GM12878 (cell line): ENCODE measurements at regions not wholly inside any gene's neighbourhood (a gene's known extent, or its start where the extent isn't known, plus 50 kb on each side); places are given as distances from the start of the nearest gene placed in this dataset.

Source experiments
- ATAC-seq: fragments of 200-7000 bp; cut with Tn5 transposase; 3 replicates; pipeline ENCODE4 v1.9.1; 2020; ENCODE audit warnings: mild to moderate bottlenecking, moderate library complexity
- BruUV-seq: library from RNA; stranded (reverse); fragments of 400-500 nt; replicated peaks from 2 replicates; lab custom pipeline; 2021; lab: Mats Ljungman, UMichigan
- CTCF ChIA-PET: fragments of 300-600 bp; sonication (Branson Sonifier 250); formaldehyde crosslinking; extraction: SDS; loops from one replicate; lab custom pipeline; 2021; ENCODE audit warnings: inconsistent platforms; lab: Yijun Ruan, JAX
- POLR2A ChIA-PET: fragments of 350-600 bp; formaldehyde crosslinking; extraction: SDS; loops from one replicate; lab custom pipeline; 2021; ENCODE audit warnings: inconsistent platforms; lab: Charles Lee
- RAD21 ChIA-PET: fragments of 300-600 bp; sonication (Branson Sonifier 250); formaldehyde crosslinking; loops from one replicate; lab custom pipeline; 2023; ENCODE audit warnings: antibody characterized with exemption; ENCODE audit not compliant: unreplicated experiment; lab: Charles Lee
- SMC1A ChIA-PET: fragments of 300-600 bp; sonication (Branson Sonifier 250); formaldehyde crosslinking; loops from one replicate; lab custom pipeline; 2023; ENCODE audit not compliant: unreplicated experiment, uncharacterized antibody; lab: Charles Lee
- DNase-seq: peaks from one replicate; pipeline ENCODE4 v3.0.0-alpha.2; 2011; ENCODE audit warnings: low read depth, low spot score
- FAIRE-seq: peaks from 3 replicates; lab custom pipeline; 2011; peaks lifted over from hg19 to GRCh38; lab: Jason Lieb, UNC
- H2AFZ ChIP-seq: 2 replicates; pipeline ENCODE4 v1.6.0; 2011; ENCODE audit warnings: low read depth, low read length, control low read depth; ENCODE audit not compliant: control insufficient read depth
- H3K27ac ChIP-seq: 2 replicates; pipeline ENCODE4 v1.5.1; 2011; ENCODE audit warnings: control low read depth; ENCODE audit not compliant: control insufficient read depth, insufficient read depth
- H3K27me3 ChIP-seq, 2 experiments: replicated peaks in 1 of 2; 2 replicates each; pipeline versions ENCODE4 v1.6.0 to v1.6.1; 2011; ENCODE audit warnings: low read length in 1 of 2; ENCODE audit not compliant: control insufficient read depth in 2 of 2, insufficient read depth in 2 of 2
- H3K36me3 ChIP-seq, 2 experiments: 2 replicates each; pipeline ENCODE4 v1.5.1; 2011; ENCODE audit warnings: low read length in 1 of 2; ENCODE audit not compliant: control insufficient read depth in 2 of 2, insufficient read depth in 2 of 2
- H3K4me1 ChIP-seq: 2 replicates; pipeline ENCODE4 v1.6.1; 2011; ENCODE audit warnings: mild to moderate bottlenecking, low read length, moderate library complexity, mixed read lengths; ENCODE audit not compliant: control insufficient read depth, insufficient read depth
- H3K4me2 ChIP-seq: 2 replicates; pipeline ENCODE4 v1.6.0; 2011; ENCODE audit warnings: control low read depth; ENCODE audit not compliant: control insufficient read depth, insufficient read depth
- H3K4me3 ChIP-seq: fragments of 200-600 bp; sonication (generic); 2 replicates; pipeline ENCODE4 v1.5.1; 2016
- H3K79me2 ChIP-seq: 2 replicates; pipeline ENCODE4 v1.6.0; 2011; ENCODE audit warnings: low read length; ENCODE audit not compliant: control insufficient read depth, insufficient read depth
- H3K9ac ChIP-seq: 2 replicates; pipeline ENCODE4 v1.8.0; 2011; ENCODE audit warnings: low read length, control low read depth, mixed read lengths; ENCODE audit not compliant: control insufficient read depth, insufficient read depth
- H3K9me3 ChIP-seq: replicated peaks from 3 replicates; pipeline ENCODE4 v1.5.1; 2011; ENCODE audit warnings: mild to moderate bottlenecking, low read length; ENCODE audit not compliant: control insufficient read depth, insufficient read depth
- H4K20me1 ChIP-seq: 2 replicates; pipeline ENCODE4 v1.6.0; 2011; ENCODE audit not compliant: control insufficient read depth, insufficient read depth
- EZH2 ChIP-seq: IDR thresholded peaks from 2 replicates; pipeline ENCODE4 v1.6.1; 2012; ENCODE audit warnings: low read depth, mild to moderate bottlenecking, control low read depth, inconsistent platforms, low read length, borderline replicate concordance; ENCODE audit not compliant: control insufficient read depth
- GATAD2B ChIP-seq: fragments of 450-650 bp; conservative IDR thresholded peaks from 2 replicates; pipeline ENCODE4 v1.6.1; 2017; ENCODE audit warnings: low read depth, mild to moderate bottlenecking, moderate library complexity
- SIN3A ChIP-seq: IDR thresholded peaks from 2 replicates; pipeline ENCODE4 v1.6.1; 2012; ENCODE audit warnings: low read depth, low read length, improper control_type of control experiment
- ZNF384 ChIP-seq: IDR thresholded peaks from 2 replicates; pipeline ENCODE4 v1.6.1; 2012; ENCODE audit warnings: low read depth, mild to moderate bottlenecking, low read length, improper control_type of control experiment, borderline replicate concordance
- in situ Hi-C: fragments of 300-500 bp; cut with MboI; formaldehyde crosslinking; loops from 9 replicates; pipeline ENCODE4 v1.14.3; 2018; ENCODE audit warnings: mixed read lengths
- intact Hi-C: fragments of 100-400 bp; cut with micrococcal nuclease; formaldehyde crosslinking; loops from one replicate; pipeline ENCODE4 v1.14.2; 2022; ENCODE audit not compliant: unreplicated experiment
- TF ChIP-seq, protein P1 (sequence below): fragments of 450-650 bp; formaldehyde crosslinking; IDR thresholded peaks from 2 replicates; pipeline ENCODE4 v1.4.0; 2020; ENCODE audit warnings: mild to moderate bottlenecking, moderate library complexity

DNA sequence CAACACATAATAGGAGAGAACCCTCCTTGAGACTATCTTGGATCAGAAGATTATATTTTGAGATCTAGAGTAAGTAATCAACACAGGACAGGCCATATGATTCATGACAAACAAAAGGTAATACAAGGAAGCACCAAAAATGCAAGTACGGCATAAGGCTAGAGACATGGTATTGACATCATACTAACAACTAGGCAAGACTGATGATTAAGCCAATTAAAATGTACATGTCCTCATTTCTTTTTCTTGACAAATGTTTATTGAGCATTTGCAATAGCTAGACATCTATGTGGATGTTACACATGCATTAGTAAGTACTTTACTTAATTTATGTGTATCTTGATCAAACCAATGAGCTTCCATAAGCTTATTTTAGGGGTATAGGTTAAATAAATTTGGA lies 695.7 kb upstream of the GALNTL6 start (continued):
- TF ChIP-seq, protein P1, sequence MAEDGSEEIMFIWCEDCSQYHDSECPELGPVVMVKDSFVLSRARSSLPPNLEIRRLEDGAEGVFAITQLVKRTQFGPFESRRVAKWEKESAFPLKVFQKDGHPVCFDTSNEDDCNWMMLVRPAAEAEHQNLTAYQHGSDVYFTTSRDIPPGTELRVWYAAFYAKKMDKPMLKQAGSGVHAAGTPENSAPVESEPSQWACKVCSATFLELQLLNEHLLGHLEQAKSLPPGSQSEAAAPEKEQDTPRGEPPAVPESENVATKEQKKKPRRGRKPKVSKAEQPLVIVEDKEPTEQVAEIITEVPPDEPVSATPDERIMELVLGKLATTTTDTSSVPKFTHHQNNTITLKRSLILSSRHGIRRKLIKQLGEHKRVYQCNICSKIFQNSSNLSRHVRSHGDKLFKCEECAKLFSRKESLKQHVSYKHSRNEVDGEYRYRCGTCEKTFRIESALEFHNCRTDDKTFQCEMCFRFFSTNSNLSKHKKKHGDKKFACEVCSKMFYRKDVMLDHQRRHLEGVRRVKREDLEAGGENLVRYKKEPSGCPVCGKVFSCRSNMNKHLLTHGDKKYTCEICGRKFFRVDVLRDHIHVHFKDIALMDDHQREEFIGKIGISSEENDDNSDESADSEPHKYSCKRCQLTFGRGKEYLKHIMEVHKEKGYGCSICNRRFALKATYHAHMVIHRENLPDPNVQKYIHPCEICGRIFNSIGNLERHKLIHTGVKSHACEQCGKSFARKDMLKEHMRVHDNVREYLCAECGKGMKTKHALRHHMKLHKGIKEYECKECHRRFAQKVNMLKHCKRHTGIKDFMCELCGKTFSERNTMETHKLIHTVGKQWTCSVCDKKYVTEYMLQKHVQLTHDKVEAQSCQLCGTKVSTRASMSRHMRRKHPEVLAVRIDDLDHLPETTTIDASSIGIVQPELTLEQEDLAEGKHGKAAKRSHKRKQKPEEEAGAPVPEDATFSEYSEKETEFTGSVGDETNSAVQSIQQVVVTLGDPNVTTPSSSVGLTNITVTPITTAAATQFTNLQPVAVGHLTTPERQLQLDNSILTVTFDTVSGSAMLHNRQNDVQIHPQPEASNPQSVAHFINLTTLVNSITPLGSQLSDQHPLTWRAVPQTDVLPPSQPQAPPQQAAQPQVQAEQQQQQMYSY (CRISPR knock-in tag): no peak

DNA sequence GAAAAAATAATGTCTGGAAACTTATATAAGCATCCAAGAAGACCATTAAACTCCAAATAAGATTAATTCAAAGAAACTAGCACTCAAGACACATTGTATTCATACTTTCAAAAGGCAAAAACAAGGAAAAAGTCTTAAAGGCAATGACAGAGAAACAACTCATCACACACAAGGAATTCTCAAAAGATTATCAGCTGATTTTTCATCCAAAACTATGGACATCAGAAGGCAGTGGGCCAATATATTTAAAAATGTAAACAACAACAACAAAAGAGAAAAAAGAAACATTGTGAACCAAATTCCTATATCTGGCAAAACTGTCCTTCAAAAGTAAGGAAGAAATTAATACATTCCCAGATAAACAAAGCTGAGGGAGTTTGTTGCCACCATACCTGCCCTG lies 711.4 kb upstream of the GALNTL6 start:
- intact Hi-C loops (no loop called here), in situ Hi-C loops (no loop called here)
- Histone ChIP-seq H4K20me1 (no peaks in the 10 kb centered on the region), H3K4me2 (no peak overlapping the region), H3K9me3 (no peaks in the 10 kb centered on the region), H3K27me3 (no peaks in the 10 kb centered on the region), H3K4me1 (no peaks in the 10 kb centered on the region), H3K79me2 (no peaks in the 10 kb centered on the region), H3K9ac (no peak overlapping the region), H3K27ac (no peak overlapping the region), H3K4me3 (no peak overlapping the region), H2AFZ (no peak overlapping the region), H3K36me3 (no peaks in the 10 kb centered on the region)
- POLR2A ChIA-PET: no interaction called here
- RAD21 ChIA-PET: no interaction called here
- BruUV-seq: no TSS peak
- SMC1A ChIA-PET: no interaction called here
- FAIRE-seq (no peak), DNase-seq (no peak), ATAC-seq (no peak)
- CTCF ChIA-PET: no interaction called here
- no peak for TF ChIP-seq EZH2
- no peak for TF ChIP-seq SIN3A
- TF ChIP-seq ZNF384: no peak
- TF ChIP-seq GATAD2B: no peak
